Dendritic cell treated with granulocyte-macrophage colony-stimulating factor and Interleukin-4, amounts not matched to agents 40 ng/mL and 50 ng/mL, for 4 days (primary cell): ENCODE measurements at regions not wholly inside any gene's neighbourhood (a gene's known extent, or its start where the extent isn't known, plus 50 kb on each side); places are given as distances from the start of the nearest gene placed in this dataset.

ENCODE experiments used
- H3K27ac Mint-ChIP-seq: one replicate; pipeline ENCODE4 v1.8.0; 2022; ENCODE audit warnings: mild to moderate bottlenecking, mixed read lengths
- H3K27me3 Mint-ChIP-seq: one replicate; pipeline ENCODE4 v1.8.0; 2022; ENCODE audit warnings: mild to moderate bottlenecking, mixed read lengths
- H3K36me3 Mint-ChIP-seq: one replicate; pipeline ENCODE4 v1.8.0; 2022; ENCODE audit warnings: low read depth, mixed read lengths
- H3K4me1 Mint-ChIP-seq: one replicate; pipeline ENCODE4 v1.8.0; 2022; ENCODE audit warnings: low read depth, mixed read lengths
- H3K4me3 Mint-ChIP-seq: one replicate; pipeline ENCODE4 v1.8.0; 2022; ENCODE audit warnings: mild to moderate bottlenecking, moderate library complexity, mixed read lengths
- H3K9me3 Mint-ChIP-seq: one replicate; pipeline ENCODE4 v1.8.0; 2022; ENCODE audit warnings: mixed read lengths
- intact Hi-C: fragments of 100-400 bp; cut with micrococcal nuclease; formaldehyde crosslinking; loops from one replicate; pipeline ENCODE4 v1.15.0; 2022

DNA sequence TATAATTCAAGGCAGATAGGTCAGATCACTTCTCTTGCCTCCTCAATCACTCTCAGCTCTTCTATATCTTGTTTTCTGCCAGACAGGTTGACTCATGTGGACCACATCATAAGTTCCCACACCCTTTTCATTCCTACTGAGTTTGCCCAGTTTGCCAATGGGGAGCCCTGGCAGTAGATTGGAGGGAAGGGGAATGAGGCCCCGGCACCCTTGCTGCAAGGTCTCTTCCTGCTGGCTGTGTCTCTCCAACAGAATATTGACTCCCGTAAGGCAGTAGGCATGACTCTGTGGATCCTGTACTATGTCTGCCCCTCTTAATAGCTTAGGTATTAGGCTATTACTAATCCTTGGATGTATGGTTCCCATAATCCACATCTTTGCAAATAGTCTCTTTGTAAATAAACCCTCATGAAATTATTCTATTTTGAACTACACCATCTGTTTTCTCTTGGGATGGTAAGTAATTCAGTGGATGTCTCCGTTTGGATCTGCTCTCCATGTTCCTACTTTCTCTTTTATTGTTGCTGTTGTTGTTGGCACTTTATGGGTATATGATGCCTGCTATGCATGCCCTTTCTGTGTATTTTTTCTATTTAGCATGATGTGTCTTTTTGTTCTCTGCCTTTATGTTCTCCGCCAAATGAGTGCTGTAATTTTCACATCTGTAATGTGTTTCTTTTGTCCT is 65.5 kb upstream of the DCBLD2 start:
- Mint-ChIP-seq H3K4me3 (no peak overlapping the region), H3K9me3 (no peaks in the 10 kb centered on the region), H3K27ac (no peak overlapping the region), H3K4me1 (no peaks in the 10 kb centered on the region), H3K27me3 (no peaks in the 10 kb centered on the region), H3K36me3 (no peaks in the 10 kb centered on the region)
- intact Hi-C loops = no loop called here

DNA sequence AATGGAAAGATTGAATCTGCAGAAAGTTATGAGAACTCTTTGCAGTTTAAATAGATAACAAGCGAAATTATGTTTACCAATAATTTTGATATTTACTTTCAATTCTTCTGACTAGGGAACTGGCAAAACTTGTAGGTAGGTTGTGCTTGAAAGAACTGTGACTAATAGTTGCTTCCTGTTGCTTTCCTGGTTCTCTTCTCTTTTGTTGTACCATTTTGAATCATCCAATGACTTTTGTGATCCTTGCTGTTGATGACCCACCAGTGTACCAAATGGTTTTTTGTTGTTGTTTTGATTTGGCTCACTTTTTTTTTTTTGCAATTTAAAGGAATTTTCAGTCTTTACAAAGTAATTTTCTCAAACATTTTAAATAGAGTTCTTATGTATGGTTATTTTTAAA is 64.9 kb upstream of the DCBLD2 start:
- no peaks in the 10 kb centered on the region for H3K36me3 Mint-ChIP-seq
- no peak overlapping the region for H3K4me3 Mint-ChIP-seq
- no peak overlapping the region for H3K27ac Mint-ChIP-seq
- no peaks in the 10 kb centered on the region for H3K4me1 Mint-ChIP-seq
- intact Hi-C loops = no loop called here
- no peaks in the 10 kb centered on the region for H3K9me3 Mint-ChIP-seq
- H3K27me3 Mint-ChIP-seq = no peaks in the 10 kb centered on the region

DNA sequence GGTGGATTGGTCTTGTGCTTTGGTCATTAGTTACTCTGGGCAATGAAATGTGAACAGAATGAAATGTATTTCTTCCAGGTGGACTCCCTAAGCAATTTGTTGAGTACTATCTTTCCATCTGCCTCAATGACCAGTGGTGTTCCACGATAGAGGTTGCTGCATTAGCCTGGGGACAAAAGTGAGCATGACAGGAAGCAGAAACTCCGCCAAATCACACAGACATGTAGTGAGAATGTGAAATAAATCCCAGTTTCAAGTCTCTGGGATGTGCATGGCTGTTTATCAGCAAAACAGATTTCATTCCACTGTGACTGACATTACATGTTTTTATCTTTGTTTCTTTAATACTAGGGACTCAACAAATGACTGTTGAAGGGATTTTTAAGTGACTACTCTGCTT is 63.3 kb upstream of the DCBLD2 start:
- H3K36me3 Mint-ChIP-seq = no peaks in the 10 kb centered on the region
- H3K4me3 Mint-ChIP-seq = no peak overlapping the region
- no peaks in the 10 kb centered on the region for H3K27me3 Mint-ChIP-seq
- intact Hi-C loops = no loop called here
- H3K4me1 Mint-ChIP-seq = no peaks in the 10 kb centered on the region
- H3K9me3 Mint-ChIP-seq = no peaks in the 10 kb centered on the region
- H3K27ac Mint-ChIP-seq = no peak overlapping the region

GRCh38 chr3:98963546-98963945 is 62.1 kb upstream of the DCBLD2 start:
- no peaks in the 10 kb centered on the region for H3K4me1 Mint-ChIP-seq
- intact Hi-C loops = no loop called here
- H3K27me3 Mint-ChIP-seq = no peaks in the 10 kb centered on the region

DNA sequence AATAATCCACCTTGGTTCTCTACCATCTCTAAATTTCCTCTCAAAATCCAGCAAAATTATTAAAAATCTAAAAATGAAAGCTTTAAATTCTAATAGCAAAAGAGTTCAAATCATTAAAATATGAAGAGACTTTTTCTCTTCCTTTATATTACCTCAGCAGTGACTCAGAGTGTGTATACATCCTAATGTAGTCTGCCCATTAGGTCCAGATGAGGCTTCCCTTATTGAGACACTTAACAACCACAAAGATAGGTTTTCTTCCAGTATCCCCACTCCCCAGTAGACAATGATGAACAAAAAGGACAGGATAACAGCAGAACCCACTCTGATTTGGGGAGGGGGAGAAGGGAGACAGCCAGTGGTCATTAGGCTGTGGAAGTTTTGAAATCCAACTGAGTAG is 61.5 kb upstream of the DCBLD2 start:
- no peak overlapping the region for H3K4me3 Mint-ChIP-seq
- H3K9me3 Mint-ChIP-seq = no peaks in the 10 kb centered on the region

More at GRCh38 chr3:98963546-98963945, 62.1 kb upstream of the DCBLD2 start:
- no peak overlapping the region for H3K4me3 Mint-ChIP-seq
- H3K36me3 Mint-ChIP-seq = no peaks in the 10 kb centered on the region
- H3K9me3 Mint-ChIP-seq = no peaks in the 10 kb centered on the region
- no peak overlapping the region for H3K27ac Mint-ChIP-seq

GRCh38 chr3:98962189-98962930 is 60.9 kb upstream of the DCBLD2 start:
- Mint-ChIP-seq H3K36me3 (no peaks in the 10 kb centered on the region), H3K9me3 (no peaks in the 10 kb centered on the region), H3K27ac (no peak overlapping the region), H3K27me3 (no peaks in the 10 kb centered on the region), H3K4me3 (no peak overlapping the region), H3K4me1 (no peaks in the 10 kb centered on the region)
- intact Hi-C loops = no loop called here

More for the DNA sequence above, 61.5 kb upstream of the DCBLD2 start:
- intact Hi-C loops = no loop called here
- H3K4me1 Mint-ChIP-seq = no peaks in the 10 kb centered on the region
- no peaks in the 10 kb centered on the region for H3K27me3 Mint-ChIP-seq
- H3K27ac Mint-ChIP-seq = no peak overlapping the region
- no peaks in the 10 kb centered on the region for H3K36me3 Mint-ChIP-seq

DNA sequence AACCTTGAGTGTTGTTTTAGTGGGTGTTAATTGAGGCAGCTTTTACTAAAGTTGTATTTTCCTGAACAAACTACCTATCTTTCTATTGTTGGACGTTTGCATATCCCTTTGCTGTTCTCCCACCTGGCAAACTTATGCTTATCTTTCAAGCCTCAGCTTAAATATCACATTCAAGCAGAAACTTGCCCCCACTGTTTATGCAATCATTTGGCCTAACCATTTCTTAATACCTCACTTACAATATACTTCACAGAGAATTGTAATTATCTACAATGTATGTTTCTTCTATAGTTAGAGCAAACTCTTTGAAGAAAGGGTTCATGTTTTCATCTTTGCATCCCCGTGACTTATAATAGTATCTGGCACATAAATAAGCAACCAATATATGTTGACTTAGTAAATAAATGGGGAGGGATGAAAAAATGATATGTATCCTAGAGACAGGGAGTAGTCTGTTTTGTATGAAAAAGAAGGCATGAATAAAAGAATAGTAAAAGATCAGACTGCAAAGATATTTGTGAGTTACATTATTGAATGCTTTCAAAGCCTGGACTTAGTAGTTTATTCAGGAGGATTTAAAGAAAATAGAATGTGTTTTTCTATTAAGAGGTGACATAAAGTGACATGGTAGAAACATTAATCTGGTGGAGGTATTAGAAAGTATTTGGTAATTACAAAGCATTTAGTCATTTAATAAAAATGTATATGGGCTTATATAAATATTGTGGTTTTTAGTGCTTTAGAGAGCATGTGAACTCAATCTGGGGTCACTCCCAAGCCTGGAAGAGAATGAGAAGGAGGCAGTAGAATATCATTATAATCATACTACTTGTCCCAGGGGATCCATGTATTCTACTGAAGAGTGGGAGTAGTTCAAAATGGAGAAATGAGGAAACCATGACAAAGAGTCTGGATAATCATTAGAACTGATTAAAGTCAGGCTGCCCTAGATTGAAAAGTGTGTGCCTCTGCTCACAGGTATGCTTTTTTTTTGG is 60.0 kb upstream of the DCBLD2 start:
- H3K4me1 Mint-ChIP-seq = no peaks in the 10 kb centered on the region
- no peaks in the 10 kb centered on the region for H3K36me3 Mint-ChIP-seq
- H3K27ac Mint-ChIP-seq = no peak overlapping the region
- no peaks in the 10 kb centered on the region for H3K27me3 Mint-ChIP-seq
- H3K4me3 Mint-ChIP-seq = no peak overlapping the region
- intact Hi-C loops = no loop called here
- no peaks in the 10 kb centered on the region for H3K9me3 Mint-ChIP-seq

DNA sequence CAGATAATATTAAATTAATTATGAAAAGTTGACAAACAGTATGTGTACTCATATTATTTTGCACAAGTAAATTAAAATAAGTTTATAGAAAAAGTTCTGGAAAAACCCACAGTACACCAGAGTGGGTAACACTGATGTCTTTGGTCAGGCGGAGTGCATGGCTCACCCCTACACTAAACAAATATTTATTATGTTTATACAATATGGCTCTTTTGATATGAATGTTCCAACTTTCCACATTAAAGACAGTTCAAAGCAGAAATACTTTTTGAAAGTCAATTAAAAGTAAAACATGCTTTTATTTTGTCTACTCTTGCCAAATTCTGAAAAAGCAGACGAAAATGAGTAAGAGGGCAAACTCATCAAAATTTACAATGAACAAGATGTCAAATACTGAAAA is 56.2 kb upstream of the DCBLD2 start:
- H3K4me1 Mint-ChIP-seq = no peaks in the 10 kb centered on the region
- no peaks in the 10 kb centered on the region for H3K9me3 Mint-ChIP-seq
- no peaks in the 10 kb centered on the region for H3K36me3 Mint-ChIP-seq
- no peaks in the 10 kb centered on the region for H3K27me3 Mint-ChIP-seq
- no peak overlapping the region for H3K27ac Mint-ChIP-seq
- H3K4me3 Mint-ChIP-seq = no peak overlapping the region
- intact Hi-C loops = no loop called here

DNA sequence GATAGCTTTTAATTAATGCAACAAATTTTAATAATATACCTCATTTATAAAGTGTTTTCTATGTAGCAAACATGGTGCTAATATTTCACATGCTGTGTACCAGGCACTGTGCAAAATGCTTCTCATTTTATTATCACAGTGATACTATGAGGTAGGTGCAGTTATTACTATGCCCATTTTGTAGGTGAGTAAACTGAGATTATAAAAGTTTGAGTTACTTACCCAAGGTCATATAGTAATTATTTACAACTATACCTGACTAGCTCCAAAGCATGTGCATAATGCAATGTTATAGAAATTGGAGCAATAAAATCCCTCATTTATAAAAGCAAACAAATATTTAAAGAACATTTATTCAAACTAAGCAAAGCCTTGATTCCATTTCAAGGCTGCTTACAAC is 54.5 kb upstream of the DCBLD2 start:
- Mint-ChIP-seq H3K4me1 (no peaks in the 10 kb centered on the region), H3K9me3 (no peaks in the 10 kb centered on the region), H3K4me3 (no peak overlapping the region), H3K27ac (no peak overlapping the region), H3K27me3 (no peaks in the 10 kb centered on the region), H3K36me3 (no peaks in the 10 kb centered on the region)
- intact Hi-C loops = no loop called here

DNA sequence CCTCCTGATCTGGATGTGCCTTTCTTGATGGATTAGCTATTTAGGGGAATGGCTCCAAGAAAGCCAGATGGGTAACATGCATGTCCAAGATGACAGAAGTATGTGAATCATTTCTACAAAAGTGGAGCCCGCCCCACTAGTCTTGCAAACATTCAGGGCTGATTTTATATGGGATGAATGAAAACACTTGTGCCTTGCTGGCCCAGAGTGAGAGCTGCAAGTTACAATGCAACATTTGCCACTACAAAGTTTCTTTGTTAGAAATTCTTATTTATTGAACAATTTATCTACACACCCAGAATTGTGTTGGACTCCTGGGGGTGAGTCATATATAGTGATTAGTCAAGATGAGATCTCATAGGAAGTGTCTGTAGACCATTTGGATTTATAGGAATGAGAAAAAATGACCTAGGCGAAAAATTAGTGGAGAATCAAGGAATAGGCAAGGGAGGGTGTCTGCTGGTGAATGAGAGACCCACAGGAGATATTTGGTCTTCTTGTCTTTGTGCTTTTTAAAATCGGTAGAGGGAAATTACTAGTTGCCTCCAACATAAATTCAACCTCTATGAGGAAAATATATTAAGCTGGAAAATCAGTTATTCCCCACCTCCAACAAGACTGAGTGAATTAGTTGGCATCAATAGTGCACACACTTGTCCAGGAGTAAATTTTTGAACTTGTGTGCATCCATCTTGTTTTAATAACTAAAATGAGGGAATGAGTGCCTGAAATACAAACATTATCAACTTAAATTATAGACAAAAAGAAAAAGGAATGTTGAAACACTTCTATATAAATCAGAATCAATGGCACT is 53.5 kb upstream of the DCBLD2 start:
- intact Hi-C loops = no loop called here
- Mint-ChIP-seq H3K27ac (no peak overlapping the region), H3K4me1 (no peaks in the 10 kb centered on the region), H3K36me3 (no peaks in the 10 kb centered on the region), H3K27me3 (no peaks in the 10 kb centered on the region), H3K9me3 (no peaks in the 10 kb centered on the region), H3K4me3 (no peak overlapping the region)

DNA sequence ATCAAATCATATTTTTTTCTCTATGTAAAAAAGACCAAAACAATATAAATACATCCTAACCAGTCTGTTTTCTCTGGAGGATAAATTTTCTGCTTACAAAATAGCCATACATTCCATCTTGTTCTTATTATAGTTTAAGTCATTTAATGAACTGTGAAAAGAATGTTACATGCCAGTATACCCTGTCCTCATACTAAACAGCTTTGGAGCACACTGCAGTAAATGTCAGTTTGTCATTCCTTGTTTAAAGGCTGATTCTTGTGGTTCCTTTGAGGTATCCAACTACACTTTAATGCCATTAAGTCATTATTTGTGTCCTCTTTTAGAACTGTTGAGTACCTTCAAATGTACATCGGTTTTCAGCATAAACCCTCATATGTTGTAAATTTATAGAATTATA is 52.7 kb upstream of the DCBLD2 start:
- Mint-ChIP-seq H3K4me1 (no peaks in the 10 kb centered on the region), H3K27ac (no peak overlapping the region), H3K27me3 (no peaks in the 10 kb centered on the region), H3K36me3 (no peaks in the 10 kb centered on the region), H3K9me3 (no peaks in the 10 kb centered on the region), H3K4me3 (no peak overlapping the region)
- intact Hi-C loops = no loop called here

- no peaks in the 10 kb centered on the region for H3K27me3 Mint-ChIP-seq
- no peaks in the 10 kb centered on the region for H3K9me3 Mint-ChIP-seq
- no peaks in the 10 kb centered on the region for H3K36me3 Mint-ChIP-seq
- no peak overlapping the region for H3K27ac Mint-ChIP-seq
- no peak overlapping the region for H3K4me3 Mint-ChIP-seq
- intact Hi-C loops = no loop called here
- H3K4me1 Mint-ChIP-seq = no peaks in the 10 kb centered on the region
Measured at GRCh38 chr3:98952404-98952803, 50.9 kb upstream of the DCBLD2 start.
